Vagina (tissue), 2 donors: ENCODE measurements at regions not wholly inside any gene's neighbourhood (a gene's known extent, or its start where the extent isn't known, plus 50 kb on each side); places are given as distances from the start of the nearest gene placed in this dataset.

ENCODE experiments used
- POLR2A ChIP-seq, 2 donors: fragments of 450-650 bp; IDR thresholded peaks; one replicate each; pipeline ENCODE4 v1.6.1; 2017; ENCODE audit warnings: antibody characterized with exemption in 2 of 2, mild to moderate bottlenecking in 2 of 2, moderate library complexity in 2 of 2
- POLR2AphosphoS5 ChIP-seq, 2 donors: sonication (generic); formaldehyde crosslinking; IDR thresholded peaks; one replicate each; pipeline ENCODE4 v1.9.0; 2017; ENCODE audit warnings: antibody characterized with exemption in 2 of 2, mild to moderate bottlenecking in 2 of 2, low read depth in 1 of 2; ENCODE audit not compliant: insufficient read depth in 1 of 2
- TF ChIP-seq, protein P1 (sequence below), 3 experiments: fragments of 450-650 bp in 2 of 3; fragments of 200-600 bp in 1 of 3; sonication (generic) in 1 of 3; IDR thresholded peaks; one replicate each; pipeline ENCODE4 v1.5.1; 2017 to 2019; ENCODE audit warnings: antibody characterized with exemption in 3 of 3, mild to moderate bottlenecking in 2 of 3, moderate library complexity in 2 of 3

GRCh38 chr11:26859416-26859815 lies 134.5 kb upstream of the FIBIN start:
- TF ChIP-seq, protein P1, sequence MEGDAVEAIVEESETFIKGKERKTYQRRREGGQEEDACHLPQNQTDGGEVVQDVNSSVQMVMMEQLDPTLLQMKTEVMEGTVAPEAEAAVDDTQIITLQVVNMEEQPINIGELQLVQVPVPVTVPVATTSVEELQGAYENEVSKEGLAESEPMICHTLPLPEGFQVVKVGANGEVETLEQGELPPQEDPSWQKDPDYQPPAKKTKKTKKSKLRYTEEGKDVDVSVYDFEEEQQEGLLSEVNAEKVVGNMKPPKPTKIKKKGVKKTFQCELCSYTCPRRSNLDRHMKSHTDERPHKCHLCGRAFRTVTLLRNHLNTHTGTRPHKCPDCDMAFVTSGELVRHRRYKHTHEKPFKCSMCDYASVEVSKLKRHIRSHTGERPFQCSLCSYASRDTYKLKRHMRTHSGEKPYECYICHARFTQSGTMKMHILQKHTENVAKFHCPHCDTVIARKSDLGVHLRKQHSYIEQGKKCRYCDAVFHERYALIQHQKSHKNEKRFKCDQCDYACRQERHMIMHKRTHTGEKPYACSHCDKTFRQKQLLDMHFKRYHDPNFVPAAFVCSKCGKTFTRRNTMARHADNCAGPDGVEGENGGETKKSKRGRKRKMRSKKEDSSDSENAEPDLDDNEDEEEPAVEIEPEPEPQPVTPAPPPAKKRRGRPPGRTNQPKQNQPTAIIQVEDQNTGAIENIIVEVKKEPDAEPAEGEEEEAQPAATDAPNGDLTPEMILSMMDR (IDR thresholded peaks at IDR 0.05): no peak
- no peak for TF ChIP-seq POLR2A (IDR thresholded peaks at IDR 0.05)
- no peak for TF ChIP-seq POLR2AphosphoS5 (IDR thresholded peaks at IDR 0.05; ENCODE audit: insufficient read depth in 1 of 2, low read depth in 1 of 2)
